ENCODE measurements at regions not wholly inside any gene's neighbourhood (a gene's known extent, or its start where the extent isn't known, plus 50 kb on each side); places are given as distances from the start of the nearest gene placed in this dataset.

DNA sequence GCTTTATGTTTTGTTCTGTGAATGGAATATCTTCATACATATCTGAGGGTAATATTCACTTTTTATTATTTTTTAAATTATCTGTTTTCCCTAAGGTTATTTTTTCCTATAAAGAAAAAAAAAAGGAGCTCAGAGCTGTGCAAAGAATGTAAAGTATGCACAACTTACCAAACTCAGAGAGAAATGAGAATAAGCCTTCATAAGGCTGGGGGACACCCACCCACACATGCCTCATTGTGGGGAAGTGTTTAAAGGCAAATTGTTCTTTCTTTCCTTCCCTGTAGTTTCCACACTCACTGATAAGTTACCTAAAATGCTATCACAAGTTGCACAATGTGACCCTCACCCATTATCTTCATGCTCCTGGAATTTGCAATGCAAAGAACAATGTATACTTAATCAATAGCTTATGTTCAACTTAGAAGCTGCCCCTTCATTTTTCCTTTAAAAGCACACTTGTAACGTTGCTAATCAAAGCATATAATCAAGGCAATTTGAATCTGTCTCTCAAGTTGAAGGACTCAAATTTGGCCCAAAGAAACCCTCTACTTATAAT is 108.1 kb downstream of the GNAT3 start:
- H3K27me3 ChIP-seq: no peaks in the 10 kb centered on the region
- no peaks in the 10 kb centered on the region for H3K9me3 ChIP-seq
- H3K27ac ChIP-seq: no peak overlapping the region
- TF ChIP-seq, protein P1, sequence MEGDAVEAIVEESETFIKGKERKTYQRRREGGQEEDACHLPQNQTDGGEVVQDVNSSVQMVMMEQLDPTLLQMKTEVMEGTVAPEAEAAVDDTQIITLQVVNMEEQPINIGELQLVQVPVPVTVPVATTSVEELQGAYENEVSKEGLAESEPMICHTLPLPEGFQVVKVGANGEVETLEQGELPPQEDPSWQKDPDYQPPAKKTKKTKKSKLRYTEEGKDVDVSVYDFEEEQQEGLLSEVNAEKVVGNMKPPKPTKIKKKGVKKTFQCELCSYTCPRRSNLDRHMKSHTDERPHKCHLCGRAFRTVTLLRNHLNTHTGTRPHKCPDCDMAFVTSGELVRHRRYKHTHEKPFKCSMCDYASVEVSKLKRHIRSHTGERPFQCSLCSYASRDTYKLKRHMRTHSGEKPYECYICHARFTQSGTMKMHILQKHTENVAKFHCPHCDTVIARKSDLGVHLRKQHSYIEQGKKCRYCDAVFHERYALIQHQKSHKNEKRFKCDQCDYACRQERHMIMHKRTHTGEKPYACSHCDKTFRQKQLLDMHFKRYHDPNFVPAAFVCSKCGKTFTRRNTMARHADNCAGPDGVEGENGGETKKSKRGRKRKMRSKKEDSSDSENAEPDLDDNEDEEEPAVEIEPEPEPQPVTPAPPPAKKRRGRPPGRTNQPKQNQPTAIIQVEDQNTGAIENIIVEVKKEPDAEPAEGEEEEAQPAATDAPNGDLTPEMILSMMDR (IDR thresholded peaks at IDR 0.05): no peak
- H3K4me1 ChIP-seq: no peaks in the 10 kb centered on the region
- DNase-seq: no peak
- ATAC-seq: no peak
- intact Hi-C loops (cut with DNase I): no loop called here
- no peaks in the 10 kb centered on the region for H3K36me3 ChIP-seq
- H3K4me3 ChIP-seq: no peak overlapping the region

DNA sequence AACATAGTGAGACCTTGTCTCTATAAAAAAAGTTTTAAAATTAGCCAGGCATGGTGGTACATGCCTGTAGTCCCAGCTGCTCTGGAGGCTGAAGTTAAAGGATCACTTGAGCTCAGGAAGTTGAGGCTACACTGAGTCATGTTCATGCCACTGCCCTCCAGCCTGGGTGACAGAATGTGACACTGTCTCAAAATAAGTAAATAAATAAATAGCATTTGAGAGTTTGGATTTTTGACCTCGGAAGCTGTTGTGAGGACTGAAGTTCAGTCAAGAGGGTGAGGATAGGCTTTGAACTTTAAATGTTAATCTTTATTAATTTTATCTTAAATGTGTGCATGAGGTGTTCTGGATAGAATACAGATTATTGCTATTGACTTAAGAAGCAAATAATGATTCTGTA is 110.2 kb downstream of the GNAT3 start:
- TF ChIP-seq, protein P1 (IDR thresholded peaks at IDR 0.05): no peak
- Histone ChIP-seq H3K4me3 (no peak overlapping the region), H3K27ac (no peak overlapping the region), H3K9me3 (no peaks in the 10 kb centered on the region), H3K27me3 (no peaks in the 10 kb centered on the region), H3K36me3 (no peaks in the 10 kb centered on the region), H3K4me1 (no peaks in the 10 kb centered on the region)
- DNase-seq (no peak), ATAC-seq (no peak)
- intact Hi-C loops (cut with DNase I): no loop called here

DNA sequence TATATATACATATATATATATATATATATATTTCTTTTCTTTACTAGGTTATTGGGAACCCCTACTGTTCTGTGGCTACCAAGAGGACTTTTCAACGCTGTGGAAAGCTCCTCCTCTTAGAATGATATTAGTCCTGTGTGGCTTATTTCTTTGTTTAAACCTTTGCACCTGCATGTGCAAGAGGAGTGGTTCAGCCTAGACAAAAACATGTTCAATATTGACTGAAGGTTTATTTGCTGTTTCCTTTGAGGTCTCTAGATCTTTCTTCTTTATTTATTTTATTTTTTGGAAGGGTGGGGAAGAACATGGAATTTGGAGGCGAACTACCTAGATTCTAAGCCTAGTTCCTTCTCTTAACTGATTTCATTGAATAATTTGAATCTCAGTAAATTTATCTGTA is 118.1 kb downstream of the GNAT3 start:
- Histone ChIP-seq H3K9me3 (no peaks in the 10 kb centered on the region), H3K4me1 (no peaks in the 10 kb centered on the region), H3K4me3 (no peak overlapping the region), H3K27me3 (no peaks in the 10 kb centered on the region), H3K36me3 (no peaks in the 10 kb centered on the region), H3K27ac (no peak overlapping the region)
- TF ChIP-seq, protein P1 (IDR thresholded peaks at IDR 0.05): no peak
- DNase-seq (no peak), ATAC-seq (no peak)
- intact Hi-C loops (cut with DNase I): no loop called here

DNA sequence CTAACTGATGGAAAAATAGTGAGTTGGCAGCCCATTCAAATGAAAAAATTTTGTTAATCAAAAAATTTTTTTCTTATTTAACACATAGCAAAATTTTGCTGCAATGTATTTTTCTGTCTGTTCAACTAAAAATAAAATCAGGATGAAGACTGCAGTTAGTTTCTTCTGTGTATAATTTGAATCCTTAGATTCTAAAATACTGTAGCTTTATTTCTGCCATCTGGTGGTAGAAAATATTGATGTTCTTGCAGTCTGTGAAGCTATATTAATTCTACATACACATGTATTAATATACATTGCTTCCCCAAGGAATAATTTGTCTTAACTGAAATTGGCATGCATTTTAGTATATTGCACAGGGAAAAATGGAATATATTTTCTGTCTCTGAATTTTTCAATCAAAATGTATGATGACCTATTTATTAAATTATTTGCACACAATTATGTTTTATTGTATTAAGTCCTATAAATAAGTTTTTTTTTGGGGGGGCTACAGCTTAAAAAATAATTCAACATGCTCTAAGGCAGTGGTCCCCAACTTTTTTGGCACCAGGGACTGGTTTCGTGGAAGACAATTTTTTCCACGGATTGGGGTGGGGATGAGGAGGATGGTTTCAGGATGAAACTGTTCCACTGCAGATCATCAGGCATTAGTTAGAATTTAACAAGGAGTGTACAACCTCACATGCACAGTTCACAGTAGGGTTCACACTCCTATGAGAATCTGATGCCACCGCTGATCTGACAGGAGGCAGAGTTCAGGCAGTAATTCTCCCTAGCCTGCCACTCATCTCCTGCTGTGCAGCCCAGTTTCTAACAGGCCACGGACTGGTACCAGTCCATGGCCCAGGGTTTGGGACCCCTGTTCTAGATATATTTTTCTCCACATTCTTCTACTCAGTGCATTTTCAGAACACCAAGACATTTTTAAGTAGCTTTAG is 119.4 kb downstream of the GNAT3 start:
- ATAC-seq (no peak), DNase-seq (no peak)
- H3K9me3 ChIP-seq: no peaks in the 10 kb centered on the region
- intact Hi-C loops (cut with DNase I): no loop called here
- TF ChIP-seq, protein P1 (IDR thresholded peaks at IDR 0.05): peak; percentile 58
- no peak overlapping the region for H3K4me3 ChIP-seq
- H3K36me3 ChIP-seq: no peaks in the 10 kb centered on the region
- H3K27ac ChIP-seq: no peak overlapping the region
- no peaks in the 10 kb centered on the region for H3K4me1 ChIP-seq
- no peaks in the 10 kb centered on the region for H3K27me3 ChIP-seq

DNA sequence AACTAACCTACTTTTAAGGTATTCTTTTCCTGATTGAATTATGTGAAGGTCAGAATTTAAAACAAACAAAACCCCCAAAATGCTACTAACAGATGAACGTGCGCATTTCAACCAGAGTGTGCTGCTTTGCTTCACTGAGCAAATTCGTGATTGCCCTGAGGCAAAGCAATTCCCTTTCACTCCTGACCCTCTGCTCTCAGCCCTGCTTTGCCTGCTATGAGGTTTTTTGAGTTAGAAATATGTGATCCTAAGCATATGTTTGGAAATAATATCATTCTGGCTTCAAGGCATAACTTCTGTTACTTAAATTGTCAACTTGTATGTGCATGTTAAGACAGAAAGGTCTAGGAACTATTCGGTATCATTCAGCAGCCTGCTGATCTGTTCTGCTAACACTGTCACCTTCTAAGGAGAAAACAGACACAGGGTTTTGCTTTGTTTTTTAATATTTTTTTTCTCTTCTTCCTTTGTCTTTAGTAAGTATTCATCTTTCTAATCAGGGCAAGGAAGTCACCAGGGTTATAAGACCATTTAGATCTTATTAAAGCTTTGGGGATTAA is 124.2 kb downstream of the GNAT3 start:
- TF ChIP-seq, protein P1 (IDR thresholded peaks at IDR 0.05): no peak
- Histone ChIP-seq H3K27me3 (no peaks in the 10 kb centered on the region), H3K36me3 (no peaks in the 10 kb centered on the region), H3K27ac (no peak overlapping the region), H3K9me3 (no peaks in the 10 kb centered on the region), H3K4me3 (no peak overlapping the region), H3K4me1 (no peaks in the 10 kb centered on the region)
- ATAC-seq: no peak
- intact Hi-C loops (cut with DNase I): no loop called here
- DNase-seq: no peak
